HEK293T (cell line): ENCODE measurements at regions not wholly inside any gene's neighbourhood (a gene's known extent, or its start where the extent isn't known, plus 50 kb on each side); places are given as distances from the start of the nearest gene placed in this dataset.

Source experiments
- BHLHE40 ChIP-seq: fragments of 450-650 bp; IDR thresholded peaks from 2 replicates; pipeline ENCODE4 v1.6.1; 2016; ENCODE audit warnings: mild to moderate bottlenecking, moderate library complexity, borderline replicate concordance
- ELF4 ChIP-seq: fragments of 450-650 bp; IDR thresholded peaks from 2 replicates; pipeline ENCODE4 v1.6.1; 2017; ENCODE audit warnings: antibody characterized with exemption
- FOXM1 ChIP-seq: fragments of 450-650 bp; IDR thresholded peaks from 2 replicates; pipeline ENCODE4 v1.6.1; 2017; ENCODE audit warnings: mild to moderate bottlenecking, borderline replicate concordance
- PKNOX1 ChIP-seq: fragments of 450-650 bp; IDR thresholded peaks from 2 replicates; pipeline ENCODE4 v1.6.1; 2016
- SUZ12 ChIP-seq: fragments of 450-650 bp; IDR thresholded peaks from 2 replicates; pipeline ENCODE4 v1.6.1; 2016; ENCODE audit warnings: mild to moderate bottlenecking

DNA sequence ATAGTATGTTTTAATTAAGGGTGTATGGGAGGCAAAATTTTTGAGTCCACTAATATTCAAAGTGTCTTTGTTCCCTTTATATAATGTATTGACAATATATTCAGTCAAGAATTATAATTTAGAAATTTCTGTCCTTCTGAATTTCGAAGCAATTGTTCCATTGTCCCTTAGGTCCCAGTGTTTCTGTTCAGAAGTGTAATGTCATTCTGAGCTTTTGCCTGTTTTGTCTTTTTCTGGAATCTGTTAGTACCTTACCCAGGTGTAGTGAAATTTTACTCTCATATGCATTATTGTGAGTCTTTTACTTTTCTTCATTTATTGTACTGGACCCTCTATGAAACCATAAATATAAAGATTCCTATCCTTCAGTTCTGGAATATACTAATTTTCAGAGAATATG lies 505.7 kb upstream of the KIF2B start:
- no peak for TF ChIP-seq SUZ12
- no peak for TF ChIP-seq ELF4
- no peak for TF ChIP-seq PKNOX1
- TF ChIP-seq BHLHE40: no peak
- TF ChIP-seq FOXM1: no peak
